ENCODE measurements at regions not wholly inside any gene's neighbourhood (a gene's known extent, or its start where the extent isn't known, plus 50 kb on each side); places are given as distances from the start of the nearest gene placed in this dataset.

DNA sequence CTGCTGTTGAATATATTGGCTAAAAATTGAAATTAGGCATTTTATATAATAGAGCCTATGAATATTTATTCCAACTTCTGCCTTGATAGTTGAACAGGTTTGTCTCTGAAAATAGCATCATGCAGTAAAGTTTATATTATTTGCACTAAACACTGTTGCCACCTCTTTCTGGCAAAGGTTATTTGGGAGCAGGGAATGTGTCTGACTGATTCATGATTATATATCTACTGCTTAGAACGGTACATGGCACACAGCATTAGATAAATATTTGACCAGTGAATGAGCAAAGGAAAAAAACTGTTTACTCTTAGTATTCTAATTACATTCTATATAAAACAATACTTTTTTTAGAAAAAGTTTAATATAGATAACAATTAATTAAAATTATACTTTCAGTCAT, 123.1 kb upstream of the MGAT4C start:
- ATAC-seq (ENCODE audit: low read depth) (no peak), DNase-seq (no peak)
- H3K27ac Mint-ChIP-seq = no peak overlapping the region
- no peak overlapping the region for H3K4me3 ChIP-seq (ENCODE audit: control extremely low read depth in 1 of 5, extremely low read depth in 1 of 5, insufficient read depth in 1 of 5, low read depth in 2 of 5, low read length in 4 of 5)
- POLR2A ChIA-PET = no interaction called here
- H3K4me3 Mint-ChIP-seq = no peak overlapping the region
- H3K27ac ChIP-seq (ENCODE audit: low read length in 2 of 2) = no peak overlapping the region
- H3K4me2 ChIP-seq (replicated peaks; ENCODE audit: low read depth, low read length, poor library complexity, severe bottlenecking) = no peak overlapping the region
- peaks cover 9% of the 10 kb centered on the region for H3K9me3 Mint-ChIP-seq (ENCODE audit: insufficient read depth)
- peaks cover 0 to 10% (median 0%) of the 10 kb centered on the region in 3 donors for H3K9me3 ChIP-seq (ENCODE audit: control extremely low read depth in 1 of 3, control insufficient read depth in 2 of 3, insufficient read depth in 1 of 3, low read length in 2 of 3)
- CTCF ChIA-PET = no interaction called here
- no peaks in the 10 kb centered on the region for H3K4me1 ChIP-seq (ENCODE audit: control insufficient read depth in 2 of 2, insufficient read depth in 2 of 2, low read length in 2 of 2)
- intact Hi-C loops (cut with micrococcal nuclease) = no loop called here
- TF ChIP-seq EZH2 (IDR thresholded peaks at IDR 0.05; ENCODE audit: borderline replicate concordance, insufficient read depth, low read depth, low read length, poor library complexity, severe bottlenecking) (no peak), CTCF (IDR thresholded peaks at IDR 0.05) (no peak)
- H4K20me1 ChIP-seq (ENCODE audit: control insufficient read depth, insufficient read depth, low read length, poor library complexity, severe bottlenecking) = no peaks in the 10 kb centered on the region
- no peaks in the 10 kb centered on the region for H3K27me3 ChIP-seq (replicated peaks in 1 of 4; ENCODE audit: control extremely low read depth in 1 of 4, control insufficient read depth in 3 of 4, insufficient read depth in 4 of 4, low read length in 3 of 4)
- H3K79me2 ChIP-seq (ENCODE audit: control insufficient read depth, insufficient read depth, low read length) = no peaks in the 10 kb centered on the region
- no peaks in the 10 kb centered on the region for H3K27me3 Mint-ChIP-seq
- no CpG with 5 or more reads among the region's 1 CpG for WGBS (ENCODE audit: insufficient coverage)
- H3K4me1 Mint-ChIP-seq = no peaks in the 10 kb centered on the region
- no peak overlapping the region for H2AFZ ChIP-seq (ENCODE audit: insufficient read depth, low read depth, low read length, poor library complexity, severe bottlenecking)
- H3K9ac ChIP-seq (ENCODE audit: low read length) = no peak overlapping the region
- no peaks in the 10 kb centered on the region for H3K36me3 ChIP-seq (replicated peaks in 1 of 2; ENCODE audit: control extremely low read depth in 1 of 2, control insufficient read depth in 1 of 2, extremely low read depth in 1 of 2, insufficient read depth in 2 of 2, low read length in 1 of 2)

DNA sequence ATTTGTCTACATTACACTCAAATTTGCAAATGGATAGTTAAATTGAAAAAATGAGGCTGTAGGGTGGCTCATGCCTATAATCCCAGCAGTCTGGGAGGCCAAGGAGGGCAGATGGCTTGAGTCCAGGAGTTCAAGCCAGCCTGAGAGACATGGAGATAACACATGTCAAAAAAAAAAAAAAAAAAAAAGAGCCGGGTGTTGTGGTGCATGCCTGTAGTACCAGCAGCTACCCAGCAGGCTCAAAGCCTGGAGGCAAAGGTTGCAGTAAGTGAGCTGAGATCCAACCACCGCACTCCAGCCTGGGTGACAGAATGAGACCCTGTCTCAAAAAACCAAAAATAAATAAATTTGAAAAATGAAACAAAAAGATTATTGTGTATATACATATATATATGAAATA, 119.9 kb upstream of the MGAT4C start:
- H3K4me1 ChIP-seq (ENCODE audit: control insufficient read depth in 2 of 2, insufficient read depth in 2 of 2, low read length in 2 of 2) = no peaks in the 10 kb centered on the region
- H3K27ac ChIP-seq (ENCODE audit: low read length in 2 of 2) = no peak overlapping the region
- DNase-seq (no peak), ATAC-seq (ENCODE audit: low read depth) (no peak)
- no peak overlapping the region for H3K27ac Mint-ChIP-seq
- H3K9me3 Mint-ChIP-seq (ENCODE audit: insufficient read depth) = no peaks in the 10 kb centered on the region
- no peak overlapping the region for H3K4me3 Mint-ChIP-seq
- H2AFZ ChIP-seq (ENCODE audit: insufficient read depth, low read depth, low read length, poor library complexity, severe bottlenecking) = no peak overlapping the region
- no peak overlapping the region for H3K4me2 ChIP-seq (replicated peaks; ENCODE audit: low read depth, low read length, poor library complexity, severe bottlenecking)
- POLR2A ChIA-PET = no interaction called here
- no peak overlapping the region for H3K4me3 ChIP-seq (ENCODE audit: control extremely low read depth in 1 of 5, extremely low read depth in 1 of 5, insufficient read depth in 1 of 5, low read depth in 2 of 5, low read length in 4 of 5)
- CTCF ChIA-PET = no interaction called here
- H3K27me3 ChIP-seq (replicated peaks in 1 of 4; ENCODE audit: control extremely low read depth in 1 of 4, control insufficient read depth in 3 of 4, insufficient read depth in 4 of 4, low read length in 3 of 4) = no peaks in the 10 kb centered on the region
- no peaks in the 10 kb centered on the region for H3K27me3 Mint-ChIP-seq
- no CpG with 5 or more reads among the region's 2 CpGs for WGBS (ENCODE audit: insufficient coverage)
- H3K79me2 ChIP-seq (ENCODE audit: control insufficient read depth, insufficient read depth, low read length) = no peaks in the 10 kb centered on the region
- TF ChIP-seq EZH2 (IDR thresholded peaks at IDR 0.05; ENCODE audit: borderline replicate concordance, insufficient read depth, low read depth, low read length, poor library complexity, severe bottlenecking) = no peak
- no peak for TF ChIP-seq CTCF (IDR thresholded peaks at IDR 0.05)
- no peaks in the 10 kb centered on the region for H4K20me1 ChIP-seq (ENCODE audit: control insufficient read depth, insufficient read depth, low read length, poor library complexity, severe bottlenecking)
- intact Hi-C loops (cut with micrococcal nuclease) = no loop called here
- H3K4me1 Mint-ChIP-seq = no peaks in the 10 kb centered on the region
- no peak overlapping the region for H3K9ac ChIP-seq (ENCODE audit: low read length)
- no peaks in the 10 kb centered on the region for H3K9me3 ChIP-seq (ENCODE audit: control extremely low read depth in 1 of 3, control insufficient read depth in 2 of 3, insufficient read depth in 1 of 3, low read length in 2 of 3)
- no peaks in the 10 kb centered on the region for H3K36me3 ChIP-seq (replicated peaks in 1 of 2; ENCODE audit: control extremely low read depth in 1 of 2, control insufficient read depth in 1 of 2, extremely low read depth in 1 of 2, insufficient read depth in 2 of 2, low read length in 1 of 2)

All from B cell (primary cell).